ENCODE measurements at regions not wholly inside any gene's neighbourhood (a gene's known extent, or its start where the extent isn't known, plus 50 kb on each side); places are given as distances from the start of the nearest gene placed in this dataset.

GRCh38 chr3:10669490-10670048 is 146.5 kb upstream of the SLC6A11 start (continued):
- TF ChIP-seq, protein P1, sequence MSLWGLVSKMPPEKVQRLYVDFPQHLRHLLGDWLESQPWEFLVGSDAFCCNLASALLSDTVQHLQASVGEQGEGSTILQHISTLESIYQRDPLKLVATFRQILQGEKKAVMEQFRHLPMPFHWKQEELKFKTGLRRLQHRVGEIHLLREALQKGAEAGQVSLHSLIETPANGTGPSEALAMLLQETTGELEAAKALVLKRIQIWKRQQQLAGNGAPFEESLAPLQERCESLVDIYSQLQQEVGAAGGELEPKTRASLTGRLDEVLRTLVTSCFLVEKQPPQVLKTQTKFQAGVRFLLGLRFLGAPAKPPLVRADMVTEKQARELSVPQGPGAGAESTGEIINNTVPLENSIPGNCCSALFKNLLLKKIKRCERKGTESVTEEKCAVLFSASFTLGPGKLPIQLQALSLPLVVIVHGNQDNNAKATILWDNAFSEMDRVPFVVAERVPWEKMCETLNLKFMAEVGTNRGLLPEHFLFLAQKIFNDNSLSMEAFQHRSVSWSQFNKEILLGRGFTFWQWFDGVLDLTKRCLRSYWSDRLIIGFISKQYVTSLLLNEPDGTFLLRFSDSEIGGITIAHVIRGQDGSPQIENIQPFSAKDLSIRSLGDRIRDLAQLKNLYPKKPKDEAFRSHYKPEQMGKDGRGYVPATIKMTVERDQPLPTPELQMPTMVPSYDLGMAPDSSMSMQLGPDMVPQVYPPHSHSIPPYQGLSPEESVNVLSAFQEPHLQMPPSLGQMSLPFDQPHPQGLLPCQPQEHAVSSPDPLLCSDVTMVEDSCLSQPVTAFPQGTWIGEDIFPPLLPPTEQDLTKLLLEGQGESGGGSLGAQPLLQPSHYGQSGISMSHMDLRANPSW (CRISPR knock-in tag; conservative IDR thresholded peaks at IDR 0.05; ENCODE audit: low read depth) = no peak
- TF ChIP-seq RELA (CRISPR knock-in tag; IDR thresholded peaks at IDR 0.05; ENCODE audit: borderline replicate concordance) (no peak), IRF1 (CRISPR knock-in tag; IDR thresholded peaks at IDR 0.05) (no peak), ZNF396 (CRISPR knock-in tag; IDR thresholded peaks at IDR 0.05; ENCODE audit: borderline replicate concordance) (no peak), E2F1 (CRISPR knock-in tag; IDR thresholded peaks at IDR 0.05) (no peak), JUN (CRISPR knock-in tag; IDR thresholded peaks at IDR 0.05) (no peak), SMAD3 (CRISPR knock-in tag; IDR thresholded peaks at IDR 0.05; ENCODE audit: borderline replicate concordance) (no peak), MYBL2 (CRISPR knock-in tag; IDR thresholded peaks at IDR 0.05) (no peak)
- TF ChIP-seq, protein P2, sequence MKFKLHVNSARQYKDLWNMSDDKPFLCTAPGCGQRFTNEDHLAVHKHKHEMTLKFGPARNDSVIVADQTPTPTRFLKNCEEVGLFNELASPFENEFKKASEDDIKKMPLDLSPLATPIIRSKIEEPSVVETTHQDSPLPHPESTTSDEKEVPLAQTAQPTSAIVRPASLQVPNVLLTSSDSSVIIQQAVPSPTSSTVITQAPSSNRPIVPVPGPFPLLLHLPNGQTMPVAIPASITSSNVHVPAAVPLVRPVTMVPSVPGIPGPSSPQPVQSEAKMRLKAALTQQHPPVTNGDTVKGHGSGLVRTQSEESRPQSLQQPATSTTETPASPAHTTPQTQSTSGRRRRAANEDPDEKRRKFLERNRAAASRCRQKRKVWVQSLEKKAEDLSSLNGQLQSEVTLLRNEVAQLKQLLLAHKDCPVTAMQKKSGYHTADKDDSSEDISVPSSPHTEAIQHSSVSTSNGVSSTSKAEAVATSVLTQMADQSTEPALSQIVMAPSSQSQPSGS (CRISPR knock-in tag; IDR thresholded peaks at IDR 0.05; ENCODE audit: borderline replicate concordance, low read depth) = no peak

GRCh38 chr3:10672422-10672821 is 143.6 kb upstream of the SLC6A11 start:
- no peaks in the 10 kb centered on the region for H3K27me3 Mint-ChIP-seq (ENCODE audit: low read depth)
- TF ChIP-seq, protein P3, sequence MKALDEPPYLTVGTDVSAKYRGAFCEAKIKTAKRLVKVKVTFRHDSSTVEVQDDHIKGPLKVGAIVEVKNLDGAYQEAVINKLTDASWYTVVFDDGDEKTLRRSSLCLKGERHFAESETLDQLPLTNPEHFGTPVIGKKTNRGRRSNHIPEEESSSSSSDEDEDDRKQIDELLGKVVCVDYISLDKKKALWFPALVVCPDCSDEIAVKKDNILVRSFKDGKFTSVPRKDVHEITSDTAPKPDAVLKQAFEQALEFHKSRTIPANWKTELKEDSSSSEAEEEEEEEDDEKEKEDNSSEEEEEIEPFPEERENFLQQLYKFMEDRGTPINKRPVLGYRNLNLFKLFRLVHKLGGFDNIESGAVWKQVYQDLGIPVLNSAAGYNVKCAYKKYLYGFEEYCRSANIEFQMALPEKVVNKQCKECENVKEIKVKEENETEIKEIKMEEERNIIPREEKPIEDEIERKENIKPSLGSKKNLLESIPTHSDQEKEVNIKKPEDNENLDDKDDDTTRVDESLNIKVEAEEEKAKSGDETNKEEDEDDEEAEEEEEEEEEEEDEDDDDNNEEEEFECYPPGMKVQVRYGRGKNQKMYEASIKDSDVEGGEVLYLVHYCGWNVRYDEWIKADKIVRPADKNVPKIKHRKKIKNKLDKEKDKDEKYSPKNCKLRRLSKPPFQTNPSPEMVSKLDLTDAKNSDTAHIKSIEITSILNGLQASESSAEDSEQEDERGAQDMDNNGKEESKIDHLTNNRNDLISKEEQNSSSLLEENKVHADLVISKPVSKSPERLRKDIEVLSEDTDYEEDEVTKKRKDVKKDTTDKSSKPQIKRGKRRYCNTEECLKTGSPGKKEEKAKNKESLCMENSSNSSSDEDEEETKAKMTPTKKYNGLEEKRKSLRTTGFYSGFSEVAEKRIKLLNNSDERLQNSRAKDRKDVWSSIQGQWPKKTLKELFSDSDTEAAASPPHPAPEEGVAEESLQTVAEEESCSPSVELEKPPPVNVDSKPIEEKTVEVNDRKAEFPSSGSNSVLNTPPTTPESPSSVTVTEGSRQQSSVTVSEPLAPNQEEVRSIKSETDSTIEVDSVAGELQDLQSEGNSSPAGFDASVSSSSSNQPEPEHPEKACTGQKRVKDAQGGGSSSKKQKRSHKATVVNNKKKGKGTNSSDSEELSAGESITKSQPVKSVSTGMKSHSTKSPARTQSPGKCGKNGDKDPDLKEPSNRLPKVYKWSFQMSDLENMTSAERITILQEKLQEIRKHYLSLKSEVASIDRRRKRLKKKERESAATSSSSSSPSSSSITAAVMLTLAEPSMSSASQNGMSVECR (CRISPR knock-in tag; IDR thresholded peaks at IDR 0.05; ENCODE audit: borderline replicate concordance) = no peak
- no peak for TF ChIP-seq ZMAT4 (CRISPR knock-in tag; IDR thresholded peaks at IDR 0.05)
- no peak overlapping the region for H3K4me3 Mint-ChIP-seq
- peaks cover 8% of the 10 kb centered on the region for H3K4me1 Mint-ChIP-seq
- H3K36me3 Mint-ChIP-seq = no peaks in the 10 kb centered on the region
- POLR2A ChIA-PET = no interaction called here
- DNase-seq (ENCODE audit: low spot score) (no peak), ATAC-seq (no peak)
- no peaks in the 10 kb centered on the region for H3K9me3 Mint-ChIP-seq
- CTCF ChIA-PET = interaction anchor here (1.0 to 1.7 kb wide), 3 partner anchors 16 to 328 kb away, joined by 3 to 4 read pairs (median 3); no protein-coding TSS in a partner anchor
- no peak overlapping the region for H3K27ac Mint-ChIP-seq

GRCh38 chr3:10674578-10674977 is 141.4 kb upstream of the SLC6A11 start:
- ATAC-seq = no peak
- Mint-ChIP-seq H3K27me3 (ENCODE audit: low read depth) (no peaks in the 10 kb centered on the region), H3K4me1 (peaks cover 8% of the 10 kb centered on the region), H3K36me3 (no peaks in the 10 kb centered on the region), H3K27ac (no peak overlapping the region), H3K4me3 (no peak overlapping the region), H3K9me3 (no peaks in the 10 kb centered on the region)
- DNase-seq (ENCODE audit: low spot score) = no peak
- ChIA-PET POLR2A (no interaction called here), CTCF (interaction anchor here (1.1 kb wide), 1 partner anchor 10 kb away, joined by 3 read pairs; no protein-coding TSS in a partner anchor)
- TF ChIP-seq E2F1 (CRISPR knock-in tag; IDR thresholded peaks at IDR 0.05) = no peak
- no peak for TF ChIP-seq MXD4 (CRISPR knock-in tag; IDR thresholded peaks at IDR 0.05; ENCODE audit: borderline replicate concordance)
- TF ChIP-seq E2F4 (CRISPR knock-in tag; IDR thresholded peaks at IDR 0.05; ENCODE audit: borderline replicate concordance, low read depth) = no peak
- TF ChIP-seq, protein P4, sequence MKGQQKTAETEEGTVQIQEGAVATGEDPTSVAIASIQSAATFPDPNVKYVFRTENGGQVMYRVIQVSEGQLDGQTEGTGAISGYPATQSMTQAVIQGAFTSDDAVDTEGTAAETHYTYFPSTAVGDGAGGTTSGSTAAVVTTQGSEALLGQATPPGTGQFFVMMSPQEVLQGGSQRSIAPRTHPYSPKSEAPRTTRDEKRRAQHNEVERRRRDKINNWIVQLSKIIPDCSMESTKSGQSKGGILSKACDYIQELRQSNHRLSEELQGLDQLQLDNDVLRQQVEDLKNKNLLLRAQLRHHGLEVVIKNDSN (CRISPR knock-in tag; IDR thresholded peaks at IDR 0.05) = no peak
- TF ChIP-seq USF2 (CRISPR knock-in tag; IDR thresholded peaks at IDR 0.05) = no peak
- no peak for TF ChIP-seq CBFB (CRISPR knock-in tag; IDR thresholded peaks at IDR 0.05; ENCODE audit: low read depth)
